Endodermal cell (in vitro differentiated cells): ENCODE measurements at regions not wholly inside any gene's neighbourhood (a gene's known extent, or its start where the extent isn't known, plus 50 kb on each side); places are given as distances from the start of the nearest gene placed in this dataset.

Experiments
- DNase-seq: peaks from one replicate; pipeline ENCODE4 v3.0.0-alpha.2; 2017
- H3K27ac ChIP-seq: 2 replicates; pipeline ENCODE4 v1.5.1; 2013; ENCODE audit warnings: mild to moderate bottlenecking, low read depth, low read length, moderate library complexity
- H3K27me3 ChIP-seq: 2 replicates; pipeline ENCODE4 v1.6.1; 2013; ENCODE audit warnings: mild to moderate bottlenecking, low read length, moderate library complexity; ENCODE audit not compliant: insufficient read depth, control insufficient read depth, poor library complexity, severe bottlenecking
- H3K36me3 ChIP-seq: 2 replicates; pipeline ENCODE4 v1.7.0; 2013; ENCODE audit warnings: mild to moderate bottlenecking, low read length, moderate library complexity; ENCODE audit not compliant: control insufficient read depth, insufficient read depth
- H3K4me1 ChIP-seq: one replicate; pipeline ENCODE4 v1.7.0; 2013; ENCODE audit warnings: low read length; ENCODE audit not compliant: control insufficient read depth, insufficient read depth
- H3K4me3 ChIP-seq: 2 replicates; pipeline ENCODE4 v1.5.1; 2013; ENCODE audit warnings: mild to moderate bottlenecking, low read length, moderate library complexity
- H3K9ac ChIP-seq: 2 replicates; pipeline ENCODE4 v1.6.1; 2013; ENCODE audit warnings: mild to moderate bottlenecking, low read length, moderate library complexity; ENCODE audit not compliant: poor library complexity, severe bottlenecking; ENCODE audit errors: extremely low read depth
- H3K9me3 ChIP-seq: 2 replicates; pipeline ENCODE4 v1.6.1; 2013; ENCODE audit warnings: mild to moderate bottlenecking, low read length, moderate library complexity; ENCODE audit not compliant: control insufficient read depth
- H3K27ac Mint-ChIP-seq: 2 replicates; pipeline ENCODE4 v1.8.0; 2020; ENCODE audit warnings: mixed read lengths
- H3K27me3 Mint-ChIP-seq: 2 replicates; pipeline ENCODE4 v1.8.0; 2021; ENCODE audit warnings: mild to moderate bottlenecking, mixed read lengths; ENCODE audit not compliant: insufficient read depth
- H3K36me3 Mint-ChIP-seq: 2 replicates; pipeline ENCODE4 v1.8.0; 2020; ENCODE audit warnings: low read depth, mixed read lengths
- H3K4me1 Mint-ChIP-seq: 2 replicates; pipeline ENCODE4 v1.8.0; 2020; ENCODE audit warnings: mixed read lengths
- H3K4me3 Mint-ChIP-seq: 2 replicates; pipeline ENCODE4 v1.8.0; 2020; ENCODE audit warnings: mild to moderate bottlenecking, moderate library complexity, mixed read lengths
- H3K9me3 Mint-ChIP-seq: 2 replicates; pipeline ENCODE4 v1.8.0; 2020; ENCODE audit warnings: mild to moderate bottlenecking, mixed read lengths
- WGBS, 2 experiments: methylation state at CpG; one replicate each; pipeline versions ENCODE4 v1.1.5 to v1.1.7; 2013; ENCODE audit warnings: missing lambda C conversion rate in 2 of 2, mixed read lengths in 1 of 2; ENCODE audit not compliant: insufficient coverage in 1 of 2, insufficient read length in 1 of 2; 5-methylcytosine and 5-hydroxymethylcytosine counted together
- TF ChIP-seq, protein P1 (sequence below): fragments of 200-600 bp; sonication (generic); conservative IDR thresholded peaks from 2 replicates; pipeline ENCODE4 v1.5.0; 2021; ENCODE audit warnings: antibody characterized with exemption, mild to moderate bottlenecking

DNA sequence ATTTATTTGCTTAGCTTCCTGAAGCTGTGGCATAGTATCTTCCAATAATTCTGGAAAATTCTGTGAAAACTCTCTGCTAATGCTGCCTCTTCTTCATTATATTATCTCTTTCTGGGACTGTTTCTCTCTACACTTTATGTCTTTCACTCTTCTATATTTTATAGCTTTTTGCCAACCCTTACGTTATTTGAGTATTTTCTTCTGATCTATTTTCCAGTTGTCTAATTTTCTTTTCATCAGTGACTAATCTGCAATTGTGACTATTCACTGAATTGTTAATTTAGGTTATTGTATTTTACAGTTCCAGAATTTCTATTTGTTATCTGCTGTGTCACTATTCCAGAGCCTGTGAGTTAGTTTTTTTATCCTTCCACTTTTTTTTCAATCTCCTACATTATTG is 273.4 kb upstream of the PHYHIPL start:
- no peak overlapping the region for H3K27ac Mint-ChIP-seq
- H3K4me3 Mint-ChIP-seq, result no peak overlapping the region
- H3K9ac ChIP-seq, result no peak overlapping the region
- no peaks in the 10 kb centered on the region for H3K36me3 Mint-ChIP-seq
- H3K27me3 ChIP-seq, result no peaks in the 10 kb centered on the region
- H3K36me3 ChIP-seq, result no peaks in the 10 kb centered on the region
- TF ChIP-seq, protein P1, sequence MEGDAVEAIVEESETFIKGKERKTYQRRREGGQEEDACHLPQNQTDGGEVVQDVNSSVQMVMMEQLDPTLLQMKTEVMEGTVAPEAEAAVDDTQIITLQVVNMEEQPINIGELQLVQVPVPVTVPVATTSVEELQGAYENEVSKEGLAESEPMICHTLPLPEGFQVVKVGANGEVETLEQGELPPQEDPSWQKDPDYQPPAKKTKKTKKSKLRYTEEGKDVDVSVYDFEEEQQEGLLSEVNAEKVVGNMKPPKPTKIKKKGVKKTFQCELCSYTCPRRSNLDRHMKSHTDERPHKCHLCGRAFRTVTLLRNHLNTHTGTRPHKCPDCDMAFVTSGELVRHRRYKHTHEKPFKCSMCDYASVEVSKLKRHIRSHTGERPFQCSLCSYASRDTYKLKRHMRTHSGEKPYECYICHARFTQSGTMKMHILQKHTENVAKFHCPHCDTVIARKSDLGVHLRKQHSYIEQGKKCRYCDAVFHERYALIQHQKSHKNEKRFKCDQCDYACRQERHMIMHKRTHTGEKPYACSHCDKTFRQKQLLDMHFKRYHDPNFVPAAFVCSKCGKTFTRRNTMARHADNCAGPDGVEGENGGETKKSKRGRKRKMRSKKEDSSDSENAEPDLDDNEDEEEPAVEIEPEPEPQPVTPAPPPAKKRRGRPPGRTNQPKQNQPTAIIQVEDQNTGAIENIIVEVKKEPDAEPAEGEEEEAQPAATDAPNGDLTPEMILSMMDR, result no peak
- H3K4me3 ChIP-seq, result no peak overlapping the region
- no peak for DNase-seq
- no peak overlapping the region for H3K27ac ChIP-seq
- no peaks in the 10 kb centered on the region for H3K4me1 ChIP-seq
- H3K4me1 Mint-ChIP-seq, result no peaks in the 10 kb centered on the region
- 89% methylated on average over 1 of the region's 1 CpG; no CpG with 5 or more reads in 1 of the 2 experiments for WGBS, 2 experiments
- peaks cover 9% of the 10 kb centered on the region for H3K9me3 Mint-ChIP-seq
- H3K27me3 Mint-ChIP-seq, result no peaks in the 10 kb centered on the region
- peaks cover 8% of the 10 kb centered on the region for H3K9me3 ChIP-seq

GRCh38 chr10:58909881-58910280 is 266.6 kb upstream of the PHYHIPL start:
- Mint-ChIP-seq H3K4me1 (no peaks in the 10 kb centered on the region), H3K27ac (no peak overlapping the region), H3K27me3 (no peaks in the 10 kb centered on the region), H3K4me3 (no peak overlapping the region), H3K36me3 (no peaks in the 10 kb centered on the region), H3K9me3 (no peaks in the 10 kb centered on the region)
- Histone ChIP-seq H3K27me3 (no peaks in the 10 kb centered on the region), H3K36me3 (no peaks in the 10 kb centered on the region), H3K4me1 (no peaks in the 10 kb centered on the region), H3K27ac (no peak overlapping the region), H3K9me3 (no peaks in the 10 kb centered on the region), H3K9ac (no peak overlapping the region), H3K4me3 (no peak overlapping the region)
- 88 to 100% methylated on average over 1 to 2 of the region's 2 CpGs for WGBS, 2 experiments
- TF ChIP-seq, protein P1, result no peak
- no peak for DNase-seq

GRCh38 chr10:58913717-58914116 is 262.7 kb upstream of the PHYHIPL start:
- TF ChIP-seq, protein P1, result no peak
- 91 to 100% methylated on average over 2 to 3 of the region's 3 CpGs for WGBS, 2 experiments
- no peak overlapping the region for H3K9ac ChIP-seq
- no peaks in the 10 kb centered on the region for H3K9me3 ChIP-seq
- H3K4me1 ChIP-seq, result no peaks in the 10 kb centered on the region
- no peaks in the 10 kb centered on the region for H3K4me1 Mint-ChIP-seq
- no peaks in the 10 kb centered on the region for H3K36me3 ChIP-seq
- H3K36me3 Mint-ChIP-seq, result no peaks in the 10 kb centered on the region
- H3K27ac Mint-ChIP-seq, result no peak overlapping the region
- no peaks in the 10 kb centered on the region for H3K27me3 ChIP-seq
- H3K4me3 Mint-ChIP-seq, result no peak overlapping the region
- no peak for DNase-seq
- no peak overlapping the region for H3K4me3 ChIP-seq
- no peaks in the 10 kb centered on the region for H3K27me3 Mint-ChIP-seq
- no peaks in the 10 kb centered on the region for H3K9me3 Mint-ChIP-seq
- H3K27ac ChIP-seq, result no peak overlapping the region
